ENCODE measurements at regions not wholly inside any gene's neighbourhood (a gene's known extent, or its start where the extent isn't known, plus 50 kb on each side); places are given as distances from the start of the nearest gene placed in this dataset.

DNA sequence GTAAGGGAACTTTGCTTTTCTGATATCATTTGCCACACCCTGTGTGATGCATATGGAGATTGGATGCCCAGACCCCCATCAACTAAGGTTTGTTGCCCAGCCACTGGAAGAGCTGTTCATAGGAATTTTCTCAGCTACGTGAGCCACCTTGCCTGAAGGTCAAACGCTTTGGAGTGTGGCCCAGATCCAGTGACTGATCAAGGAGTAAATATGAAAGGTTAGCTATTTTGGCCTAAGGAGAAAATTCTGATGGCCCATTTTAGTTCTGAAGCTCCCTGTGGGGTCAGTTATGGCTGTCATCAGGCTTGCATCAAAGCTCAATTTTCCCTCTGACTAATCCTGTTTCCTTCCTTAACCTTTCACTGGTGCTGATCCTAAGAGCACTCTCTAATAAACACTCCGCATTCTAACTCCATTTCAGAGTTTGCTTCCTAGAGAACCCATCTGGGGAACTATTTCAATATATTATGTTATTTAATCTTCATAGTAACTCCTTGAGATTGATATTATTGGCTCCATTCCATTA is 407.7 kb downstream of the SPRY1 start:
- Histone ChIP-seq H4K20me1 (ENCODE audit: control insufficient read depth, insufficient read depth, low read depth, low read length) (no peaks in the 10 kb centered on the region), H3K4me1 (ENCODE audit: control insufficient read depth, low read length) (no peaks in the 10 kb centered on the region), H3K27me3 (ENCODE audit: control insufficient read depth, low read length) (no peaks in the 10 kb centered on the region), H3K9me2 (replicated peaks; ENCODE audit: control insufficient read depth, low read length) (no peaks in the 10 kb centered on the region), H3K27ac (ENCODE audit: low read depth, low read length) (no peak overlapping the region), H3K9me3 (ENCODE audit: control insufficient read depth, insufficient read depth, low read length) (no peaks in the 10 kb centered on the region), H3F3A (ENCODE audit: control insufficient read depth, insufficient read depth) (no peaks in the 10 kb centered on the region), H3K79me2 (ENCODE audit: control insufficient read depth, low read length) (no peaks in the 10 kb centered on the region), H3K36me3 (ENCODE audit: control insufficient read depth, low read length) (no peaks in the 10 kb centered on the region), H3K4me3 (ENCODE audit: low read length) (no peak overlapping the region), H3K4me2 (ENCODE audit: low read length) (no peak overlapping the region)
- TF ChIP-seq EZH2phosphoT487 (IDR thresholded peaks at IDR 0.05; ENCODE audit: borderline replicate concordance, low read length), result no peak
- TF ChIP-seq, protein P1, sequence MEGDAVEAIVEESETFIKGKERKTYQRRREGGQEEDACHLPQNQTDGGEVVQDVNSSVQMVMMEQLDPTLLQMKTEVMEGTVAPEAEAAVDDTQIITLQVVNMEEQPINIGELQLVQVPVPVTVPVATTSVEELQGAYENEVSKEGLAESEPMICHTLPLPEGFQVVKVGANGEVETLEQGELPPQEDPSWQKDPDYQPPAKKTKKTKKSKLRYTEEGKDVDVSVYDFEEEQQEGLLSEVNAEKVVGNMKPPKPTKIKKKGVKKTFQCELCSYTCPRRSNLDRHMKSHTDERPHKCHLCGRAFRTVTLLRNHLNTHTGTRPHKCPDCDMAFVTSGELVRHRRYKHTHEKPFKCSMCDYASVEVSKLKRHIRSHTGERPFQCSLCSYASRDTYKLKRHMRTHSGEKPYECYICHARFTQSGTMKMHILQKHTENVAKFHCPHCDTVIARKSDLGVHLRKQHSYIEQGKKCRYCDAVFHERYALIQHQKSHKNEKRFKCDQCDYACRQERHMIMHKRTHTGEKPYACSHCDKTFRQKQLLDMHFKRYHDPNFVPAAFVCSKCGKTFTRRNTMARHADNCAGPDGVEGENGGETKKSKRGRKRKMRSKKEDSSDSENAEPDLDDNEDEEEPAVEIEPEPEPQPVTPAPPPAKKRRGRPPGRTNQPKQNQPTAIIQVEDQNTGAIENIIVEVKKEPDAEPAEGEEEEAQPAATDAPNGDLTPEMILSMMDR (IDR thresholded peaks at IDR 0.05; ENCODE audit: low read depth, low read length, poor library complexity, severe bottlenecking), result no peak

DNA sequence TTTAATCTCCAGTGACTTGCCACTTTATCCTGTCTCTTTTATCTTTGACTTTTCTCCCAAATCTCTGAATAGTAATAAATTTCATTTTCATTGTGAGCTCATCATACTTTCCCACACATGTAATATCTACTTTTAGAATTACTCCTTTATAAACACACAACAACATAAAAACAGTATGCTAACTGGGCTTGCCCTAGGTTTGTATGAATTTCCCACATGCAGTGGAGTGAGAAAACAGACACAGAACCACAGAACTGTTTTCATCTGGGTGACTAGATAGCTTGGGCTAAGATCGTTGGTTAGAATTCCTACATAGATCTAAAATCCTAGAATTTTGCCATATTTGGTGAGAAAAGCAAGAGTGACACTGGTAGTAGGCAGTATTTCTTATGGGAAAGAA is 409.5 kb downstream of the SPRY1 start:
- no peak overlapping the region for H3K4me2 ChIP-seq (ENCODE audit: low read length)
- H3K9me2 ChIP-seq (replicated peaks; ENCODE audit: control insufficient read depth, low read length), result no peaks in the 10 kb centered on the region
- no peaks in the 10 kb centered on the region for H3F3A ChIP-seq (ENCODE audit: control insufficient read depth, insufficient read depth)
- no peaks in the 10 kb centered on the region for H3K79me2 ChIP-seq (ENCODE audit: control insufficient read depth, low read length)
- H4K20me1 ChIP-seq (ENCODE audit: control insufficient read depth, insufficient read depth, low read depth, low read length), result no peaks in the 10 kb centered on the region
- no peak overlapping the region for H3K27ac ChIP-seq (ENCODE audit: low read depth, low read length)
- TF ChIP-seq EZH2phosphoT487 (IDR thresholded peaks at IDR 0.05; ENCODE audit: borderline replicate concordance, low read length), result no peak
- TF ChIP-seq, protein P1 (IDR thresholded peaks at IDR 0.05; ENCODE audit: low read depth, low read length, poor library complexity, severe bottlenecking), result no peak
- H3K27me3 ChIP-seq (ENCODE audit: control insufficient read depth, low read length), result no peaks in the 10 kb centered on the region
- H3K4me3 ChIP-seq (ENCODE audit: low read length), result no peak overlapping the region
- no peaks in the 10 kb centered on the region for H3K36me3 ChIP-seq (ENCODE audit: control insufficient read depth, low read length)
- H3K4me1 ChIP-seq (ENCODE audit: control insufficient read depth, low read length), result peaks cover 2% of the 10 kb centered on the region
- no peaks in the 10 kb centered on the region for H3K9me3 ChIP-seq (ENCODE audit: control insufficient read depth, insufficient read depth, low read length)

DNA sequence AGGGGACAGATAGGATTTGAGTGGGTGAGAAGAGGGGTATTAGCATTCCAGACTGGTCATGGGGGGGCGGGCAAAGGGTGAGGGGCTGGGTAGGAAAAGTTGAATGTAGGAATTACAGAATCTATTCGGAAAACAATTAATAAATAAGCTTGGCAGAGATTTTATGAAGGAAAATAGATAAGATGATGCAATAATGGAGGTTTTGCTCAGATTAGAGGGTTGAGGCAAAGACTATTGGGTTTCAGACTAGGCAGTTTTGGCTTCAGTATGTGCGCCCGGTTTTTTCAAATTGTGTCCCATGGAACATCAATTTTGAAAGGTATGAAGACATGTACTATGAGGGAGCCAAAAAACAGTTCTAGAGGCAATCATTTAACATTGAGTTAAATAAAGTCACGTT is 410.6 kb downstream of the SPRY1 start:
- peaks cover 13% of the 10 kb centered on the region for H3K4me1 ChIP-seq (ENCODE audit: control insufficient read depth, low read length)

More for the DNA sequence above, 410.6 kb downstream of the SPRY1 start:
- no peaks in the 10 kb centered on the region for H3K9me2 ChIP-seq (replicated peaks; ENCODE audit: control insufficient read depth, low read length)
- H3K4me2 ChIP-seq (ENCODE audit: low read length), result no peak overlapping the region
- no peaks in the 10 kb centered on the region for H3F3A ChIP-seq (ENCODE audit: control insufficient read depth, insufficient read depth)
- no peaks in the 10 kb centered on the region for H3K79me2 ChIP-seq (ENCODE audit: control insufficient read depth, low read length)
- no peak for TF ChIP-seq EZH2phosphoT487 (IDR thresholded peaks at IDR 0.05; ENCODE audit: borderline replicate concordance, low read length)
- TF ChIP-seq, protein P1 (IDR thresholded peaks at IDR 0.05; ENCODE audit: low read depth, low read length, poor library complexity, severe bottlenecking), result no peak
- no peaks in the 10 kb centered on the region for H3K27me3 ChIP-seq (ENCODE audit: control insufficient read depth, low read length)
- no peaks in the 10 kb centered on the region for H3K9me3 ChIP-seq (ENCODE audit: control insufficient read depth, insufficient read depth, low read length)
- H4K20me1 ChIP-seq (ENCODE audit: control insufficient read depth, insufficient read depth, low read depth, low read length), result no peaks in the 10 kb centered on the region
- no peaks in the 10 kb centered on the region for H3K36me3 ChIP-seq (ENCODE audit: control insufficient read depth, low read length)
- H3K27ac ChIP-seq (ENCODE audit: low read depth, low read length), result no peak overlapping the region
- H3K4me3 ChIP-seq (ENCODE audit: low read length), result no peak overlapping the region

Measured in DOHH2 (cell line).